HL-60 (cell line): ENCODE measurements at regions not wholly inside any gene's neighbourhood (a gene's known extent, or its start where the extent isn't known, plus 50 kb on each side); places are given as distances from the start of the nearest gene placed in this dataset.

Source experiments
- DNase-seq, 2 experiments: peaks; one replicate each; pipeline ENCODE4 v3.0.0-alpha.2; 2010 to 2020; ENCODE audit warnings: low read depth in 1 of 2, low spot score in 1 of 2
- H3K27ac ChIP-seq: fragments of 250-450 bp; sonication (Bioruptor Pico); replicated peaks from 2 replicates; pipeline ENCODE4 v1.5.1; 2020; ENCODE audit warnings: mild to moderate bottlenecking, moderate library complexity
- H3K27me3 ChIP-seq: fragments of 250-450 bp; sonication (Bioruptor Pico); 2 replicates; pipeline ENCODE4 v1.5.1; 2021; ENCODE audit warnings: mild to moderate bottlenecking, moderate library complexity; ENCODE audit not compliant: insufficient read depth, poor library complexity, severe bottlenecking
- H3K4me3 ChIP-seq: replicated peaks from 2 replicates; pipeline ENCODE4 v1.5.1; 2011; ENCODE audit warnings: mild to moderate bottlenecking, control low read depth, low read length; ENCODE audit not compliant: insufficient read depth
- GABPA ChIP-seq: IDR thresholded peaks from 2 replicates; pipeline ENCODE4 v1.6.1; 2012; ENCODE audit warnings: low read depth
- POLR2AphosphoS5 ChIP-seq: IDR thresholded peaks from 2 replicates; pipeline ENCODE4 v1.6.1; 2012; ENCODE audit warnings: low read depth
- SPI1 ChIP-seq: IDR thresholded peaks from 2 replicates; pipeline ENCODE4 v1.6.1; 2012; ENCODE audit warnings: low read depth, mild to moderate bottlenecking, borderline replicate concordance
- TF ChIP-seq, protein P1 (sequence below): IDR thresholded peaks from one replicate; pipeline ENCODE4 v1.5.1; 2011; ENCODE audit warnings: low read length, control low read depth, inconsistent platforms; ENCODE audit not compliant: insufficient read depth
- TF ChIP-seq, protein P2 (sequence below): IDR thresholded peaks from 2 replicates; pipeline ENCODE4 v1.6.1; 2012; ENCODE audit warnings: low read depth; ENCODE audit not compliant: insufficient replicate concordance

DNA sequence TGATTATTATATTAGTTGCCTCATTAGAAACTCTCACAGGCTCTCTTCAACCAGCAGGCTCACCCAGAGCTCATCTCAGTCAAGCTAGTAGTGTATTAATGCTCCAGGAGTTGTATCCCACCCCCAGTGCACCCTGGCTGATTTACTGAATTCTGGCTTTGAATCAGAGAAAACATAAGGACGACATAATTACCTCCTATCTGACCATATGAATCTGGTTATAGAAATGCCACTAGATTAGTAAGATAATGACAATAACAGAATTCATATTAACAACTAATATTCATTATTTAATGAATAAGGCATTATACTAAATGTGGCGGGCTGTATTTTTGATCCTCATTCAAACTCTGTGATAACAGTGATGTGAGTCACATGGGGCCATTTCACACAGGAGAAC is 1066.7 kb downstream of the TTLL7 start:
- DNase-seq, result no peak
- TF ChIP-seq, protein P1, sequence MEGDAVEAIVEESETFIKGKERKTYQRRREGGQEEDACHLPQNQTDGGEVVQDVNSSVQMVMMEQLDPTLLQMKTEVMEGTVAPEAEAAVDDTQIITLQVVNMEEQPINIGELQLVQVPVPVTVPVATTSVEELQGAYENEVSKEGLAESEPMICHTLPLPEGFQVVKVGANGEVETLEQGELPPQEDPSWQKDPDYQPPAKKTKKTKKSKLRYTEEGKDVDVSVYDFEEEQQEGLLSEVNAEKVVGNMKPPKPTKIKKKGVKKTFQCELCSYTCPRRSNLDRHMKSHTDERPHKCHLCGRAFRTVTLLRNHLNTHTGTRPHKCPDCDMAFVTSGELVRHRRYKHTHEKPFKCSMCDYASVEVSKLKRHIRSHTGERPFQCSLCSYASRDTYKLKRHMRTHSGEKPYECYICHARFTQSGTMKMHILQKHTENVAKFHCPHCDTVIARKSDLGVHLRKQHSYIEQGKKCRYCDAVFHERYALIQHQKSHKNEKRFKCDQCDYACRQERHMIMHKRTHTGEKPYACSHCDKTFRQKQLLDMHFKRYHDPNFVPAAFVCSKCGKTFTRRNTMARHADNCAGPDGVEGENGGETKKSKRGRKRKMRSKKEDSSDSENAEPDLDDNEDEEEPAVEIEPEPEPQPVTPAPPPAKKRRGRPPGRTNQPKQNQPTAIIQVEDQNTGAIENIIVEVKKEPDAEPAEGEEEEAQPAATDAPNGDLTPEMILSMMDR, result no peak
- TF ChIP-seq SPI1, result no peak
- no peak for TF ChIP-seq POLR2AphosphoS5
- TF ChIP-seq GABPA, result no peak
- TF ChIP-seq, protein P2, sequence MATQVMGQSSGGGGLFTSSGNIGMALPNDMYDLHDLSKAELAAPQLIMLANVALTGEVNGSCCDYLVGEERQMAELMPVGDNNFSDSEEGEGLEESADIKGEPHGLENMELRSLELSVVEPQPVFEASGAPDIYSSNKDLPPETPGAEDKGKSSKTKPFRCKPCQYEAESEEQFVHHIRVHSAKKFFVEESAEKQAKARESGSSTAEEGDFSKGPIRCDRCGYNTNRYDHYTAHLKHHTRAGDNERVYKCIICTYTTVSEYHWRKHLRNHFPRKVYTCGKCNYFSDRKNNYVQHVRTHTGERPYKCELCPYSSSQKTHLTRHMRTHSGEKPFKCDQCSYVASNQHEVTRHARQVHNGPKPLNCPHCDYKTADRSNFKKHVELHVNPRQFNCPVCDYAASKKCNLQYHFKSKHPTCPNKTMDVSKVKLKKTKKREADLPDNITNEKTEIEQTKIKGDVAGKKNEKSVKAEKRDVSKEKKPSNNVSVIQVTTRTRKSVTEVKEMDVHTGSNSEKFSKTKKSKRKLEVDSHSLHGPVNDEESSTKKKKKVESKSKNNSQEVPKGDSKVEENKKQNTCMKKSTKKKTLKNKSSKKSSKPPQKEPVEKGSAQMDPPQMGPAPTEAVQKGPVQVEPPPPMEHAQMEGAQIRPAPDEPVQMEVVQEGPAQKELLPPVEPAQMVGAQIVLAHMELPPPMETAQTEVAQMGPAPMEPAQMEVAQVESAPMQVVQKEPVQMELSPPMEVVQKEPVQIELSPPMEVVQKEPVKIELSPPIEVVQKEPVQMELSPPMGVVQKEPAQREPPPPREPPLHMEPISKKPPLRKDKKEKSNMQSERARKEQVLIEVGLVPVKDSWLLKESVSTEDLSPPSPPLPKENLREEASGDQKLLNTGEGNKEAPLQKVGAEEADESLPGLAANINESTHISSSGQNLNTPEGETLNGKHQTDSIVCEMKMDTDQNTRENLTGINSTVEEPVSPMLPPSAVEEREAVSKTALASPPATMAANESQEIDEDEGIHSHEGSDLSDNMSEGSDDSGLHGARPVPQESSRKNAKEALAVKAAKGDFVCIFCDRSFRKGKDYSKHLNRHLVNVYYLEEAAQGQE, result no peak

DNA sequence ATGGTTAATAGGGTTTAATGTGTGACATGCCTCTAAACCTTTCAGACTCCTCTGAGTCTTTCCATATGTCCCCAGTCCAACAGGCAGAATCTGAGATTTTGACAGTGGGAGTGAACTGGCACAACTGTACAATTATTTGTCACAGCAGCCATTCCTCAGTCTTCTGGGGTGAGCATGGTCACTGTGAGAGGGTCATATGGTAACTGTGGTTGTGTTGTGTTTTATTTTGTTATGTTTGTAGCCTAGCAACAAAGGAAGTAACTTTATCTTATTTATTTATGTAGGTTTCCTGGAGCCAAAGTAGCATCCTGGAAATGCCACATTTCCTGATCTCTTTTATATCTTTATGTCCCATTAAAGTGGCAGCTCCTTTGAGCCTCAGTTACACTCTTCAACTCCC is 1067.9 kb downstream of the TTLL7 start:
- Histone ChIP-seq H3K4me3 (no peak overlapping the region), H3K27me3 (no peaks in the 10 kb centered on the region), H3K27ac (no peak overlapping the region)
- TF ChIP-seq SPI1 (no peak), POLR2AphosphoS5 (no peak)
- TF ChIP-seq, protein P2, result no peak
- TF ChIP-seq, protein P1, result no peak
- DNase-seq, result no peak

More for the DNA sequence above, 1066.7 kb downstream of the TTLL7 start:
- Histone ChIP-seq H3K27me3 (no peaks in the 10 kb centered on the region), H3K4me3 (no peak overlapping the region), H3K27ac (no peak overlapping the region)

DNA sequence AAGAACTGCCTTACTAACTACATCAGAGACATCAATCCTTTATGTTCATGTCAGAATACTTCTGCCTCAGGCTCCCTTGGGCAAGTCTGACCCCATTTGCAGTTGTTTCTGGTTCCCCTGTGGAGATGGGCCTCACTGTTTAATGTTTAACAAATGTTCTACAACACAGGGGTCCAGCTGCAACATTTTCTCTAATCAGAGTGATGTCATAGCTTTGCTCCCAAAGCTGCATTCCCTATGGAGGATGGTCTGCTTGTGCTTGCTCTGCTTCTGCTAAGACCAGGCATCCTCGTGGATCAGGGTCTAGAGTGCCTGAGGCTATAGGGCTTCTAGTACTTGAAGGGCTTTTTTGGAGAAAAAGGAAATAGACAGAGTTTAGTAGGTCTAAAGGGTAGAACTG is 1071.2 kb downstream of the TTLL7 start:
- no peak for TF ChIP-seq GABPA
- no peak for TF ChIP-seq POLR2AphosphoS5
- H3K27ac ChIP-seq, result no peak overlapping the region
- H3K27me3 ChIP-seq, result no peaks in the 10 kb centered on the region
- DNase-seq, result no peak
- no peak overlapping the region for H3K4me3 ChIP-seq

DNA sequence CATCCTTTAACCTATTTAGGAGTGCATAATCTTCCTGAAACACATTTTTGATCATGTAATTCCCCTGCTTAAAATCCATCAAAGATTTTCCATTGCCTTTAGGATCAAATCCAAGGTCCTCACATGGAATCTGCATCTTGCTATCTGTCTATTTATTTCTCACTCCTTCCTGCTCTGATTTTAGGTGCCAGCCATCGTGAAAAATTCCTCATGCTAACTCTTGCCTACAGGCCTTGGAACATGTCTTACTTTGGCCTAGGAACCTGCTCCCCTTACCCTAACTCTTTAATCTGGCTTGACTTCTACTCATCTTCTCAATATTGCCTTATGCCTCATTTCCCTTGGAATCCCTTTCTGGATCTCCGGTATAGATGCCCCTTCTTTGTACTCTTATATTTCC is 1074.3 kb downstream of the TTLL7 start:
- no peaks in the 10 kb centered on the region for H3K27me3 ChIP-seq
- no peak overlapping the region for H3K27ac ChIP-seq
- H3K4me3 ChIP-seq, result no peak overlapping the region
- no peak for DNase-seq
- TF ChIP-seq SPI1, result no peak
- TF ChIP-seq, protein P1, result no peak
- no peak for TF ChIP-seq POLR2AphosphoS5
- no peak for TF ChIP-seq GABPA
- TF ChIP-seq, protein P2, result no peak
